ENCODE measurements at regions not wholly inside any gene's neighbourhood (a gene's known extent, or its start where the extent isn't known, plus 50 kb on each side); places are given as distances from the start of the nearest gene placed in this dataset.

- H3K4me3 ChIP-seq = no peak overlapping the region
- no peaks in the 10 kb centered on the region for H3K9me3 ChIP-seq
- DNase-seq = no peak
- peaks cover 4 to 31% (median 20%) of the 10 kb centered on the region in 4 donors for H3K4me1 ChIP-seq
- intact Hi-C loops (cut with DNase I; ENCODE audit: low total_unique reads) = no loop called here
- no peak for TF ChIP-seq POLR2AphosphoS5 (IDR thresholded peaks at IDR 0.05)
- H3K27me3 ChIP-seq = no peaks in the 10 kb centered on the region
- peak overlapping the region in 1 of 5 donors; percentile 54 for H3K27ac ChIP-seq
- peaks cover 0 to 18% (median 5%) of the 10 kb centered on the region in 4 donors for H3K36me3 ChIP-seq
These were observed 64.7 kb upstream of the ERCC6L2 start for GRCh38 chr9:95810814-95811213.

DNA sequence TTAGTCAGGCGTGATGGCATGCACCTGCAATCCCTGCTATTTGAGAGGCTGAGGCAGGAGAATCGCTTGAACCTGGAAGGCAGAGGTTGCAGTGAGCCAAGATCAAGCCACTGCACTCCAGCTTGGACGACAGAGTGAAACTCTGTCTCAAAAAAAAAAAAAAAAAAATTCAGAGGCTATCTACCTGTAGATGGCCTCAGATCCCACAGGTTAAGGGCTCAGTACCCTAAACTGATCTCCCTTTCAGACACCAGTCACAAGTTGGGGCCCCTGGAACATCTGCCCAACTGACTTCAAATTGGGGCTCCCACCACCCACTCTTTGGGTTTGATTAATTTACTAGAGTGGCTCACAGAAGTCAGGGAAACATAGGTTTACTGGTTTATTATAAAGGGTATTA is 65.4 kb upstream of the ERCC6L2 start:
- Histone ChIP-seq H3K4me3 (no peak overlapping the region), H3K27me3 (no peaks in the 10 kb centered on the region), H3K36me3 (peaks cover 0 to 18% (median 5%) of the 10 kb centered on the region in 4 donors), H3K9me3 (no peaks in the 10 kb centered on the region), H3K4me1 (peaks cover 4 to 31% (median 20%) of the 10 kb centered on the region in 4 donors), H3K27ac (peak overlapping the region in 1 of 5 donors; percentile 54)
- TF ChIP-seq POLR2A (IDR thresholded peaks at IDR 0.05) (no peak), EP300 (IDR thresholded peaks at IDR 0.05) (no peak), POLR2AphosphoS5 (IDR thresholded peaks at IDR 0.05) (no peak)
- TF ChIP-seq, protein P1, sequence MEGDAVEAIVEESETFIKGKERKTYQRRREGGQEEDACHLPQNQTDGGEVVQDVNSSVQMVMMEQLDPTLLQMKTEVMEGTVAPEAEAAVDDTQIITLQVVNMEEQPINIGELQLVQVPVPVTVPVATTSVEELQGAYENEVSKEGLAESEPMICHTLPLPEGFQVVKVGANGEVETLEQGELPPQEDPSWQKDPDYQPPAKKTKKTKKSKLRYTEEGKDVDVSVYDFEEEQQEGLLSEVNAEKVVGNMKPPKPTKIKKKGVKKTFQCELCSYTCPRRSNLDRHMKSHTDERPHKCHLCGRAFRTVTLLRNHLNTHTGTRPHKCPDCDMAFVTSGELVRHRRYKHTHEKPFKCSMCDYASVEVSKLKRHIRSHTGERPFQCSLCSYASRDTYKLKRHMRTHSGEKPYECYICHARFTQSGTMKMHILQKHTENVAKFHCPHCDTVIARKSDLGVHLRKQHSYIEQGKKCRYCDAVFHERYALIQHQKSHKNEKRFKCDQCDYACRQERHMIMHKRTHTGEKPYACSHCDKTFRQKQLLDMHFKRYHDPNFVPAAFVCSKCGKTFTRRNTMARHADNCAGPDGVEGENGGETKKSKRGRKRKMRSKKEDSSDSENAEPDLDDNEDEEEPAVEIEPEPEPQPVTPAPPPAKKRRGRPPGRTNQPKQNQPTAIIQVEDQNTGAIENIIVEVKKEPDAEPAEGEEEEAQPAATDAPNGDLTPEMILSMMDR (IDR thresholded peaks at IDR 0.05) = no peak
- intact Hi-C loops (cut with DNase I; ENCODE audit: low total_unique reads) = no loop called here
- no peak for DNase-seq
- 64 to 72% (median 71%) methylated on average over 3 of the region's 3 CpGs for WGBS, 5 donors

GRCh38 chr9:95809686-95810085 is 65.8 kb upstream of the ERCC6L2 start:
- no peak overlapping the region for H3K4me3 ChIP-seq
- H3K9me3 ChIP-seq = no peaks in the 10 kb centered on the region
- no peak for DNase-seq
- TF ChIP-seq, protein P1 (IDR thresholded peaks at IDR 0.05) = no peak
- TF ChIP-seq POLR2AphosphoS5 (IDR thresholded peaks at IDR 0.05) = no peak
- TF ChIP-seq EP300 (IDR thresholded peaks at IDR 0.05) = no peak
- TF ChIP-seq POLR2A (IDR thresholded peaks at IDR 0.05) = no peak
- WGBS, 5 donors = 78 to 96% (median 86%) methylated on average over 2 of the region's 2 CpGs
- peak overlapping the region in 1 of 5 donors; percentile 28 for H3K27ac ChIP-seq
- peaks cover 4 to 31% (median 20%) of the 10 kb centered on the region in 4 donors for H3K4me1 ChIP-seq
- H3K27me3 ChIP-seq = no peaks in the 10 kb centered on the region
- H3K36me3 ChIP-seq = peaks cover 0 to 18% (median 5%) of the 10 kb centered on the region in 4 donors
- intact Hi-C loops (cut with DNase I; ENCODE audit: low total_unique reads) = no loop called here

DNA sequence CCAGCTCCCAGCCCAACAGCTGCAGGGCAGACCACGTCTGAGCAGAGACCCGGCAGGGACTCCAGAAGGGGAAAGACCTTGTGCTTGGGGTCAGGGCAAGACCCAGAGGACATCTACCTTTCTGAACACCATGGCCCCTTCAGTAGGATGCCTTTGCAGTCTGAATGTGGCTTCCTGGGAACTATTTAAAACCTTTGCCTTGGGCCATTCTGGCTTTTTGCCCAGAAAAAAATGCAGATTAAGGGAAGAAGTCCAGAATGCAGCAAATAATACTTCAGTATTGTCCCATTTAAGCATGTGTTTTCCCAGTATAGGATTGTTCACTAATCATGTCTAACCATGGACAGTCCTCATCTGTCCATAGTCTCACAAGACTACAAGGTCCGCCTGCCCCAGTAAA is 67.5 kb upstream of the ERCC6L2 start:
- peak overlapping the region; percentile 20 to 76 (median 52) for H3K27ac ChIP-seq
- peaks cover 0 to 11% (median 2%) of the 10 kb centered on the region in 4 donors for H3K36me3 ChIP-seq
- TF ChIP-seq POLR2A (IDR thresholded peaks at IDR 0.05) = no peak
- TF ChIP-seq, protein P1 (IDR thresholded peaks at IDR 0.05) = no peak
- no peak for TF ChIP-seq POLR2AphosphoS5 (IDR thresholded peaks at IDR 0.05)
- no peak for TF ChIP-seq EP300 (IDR thresholded peaks at IDR 0.05)

DNA sequence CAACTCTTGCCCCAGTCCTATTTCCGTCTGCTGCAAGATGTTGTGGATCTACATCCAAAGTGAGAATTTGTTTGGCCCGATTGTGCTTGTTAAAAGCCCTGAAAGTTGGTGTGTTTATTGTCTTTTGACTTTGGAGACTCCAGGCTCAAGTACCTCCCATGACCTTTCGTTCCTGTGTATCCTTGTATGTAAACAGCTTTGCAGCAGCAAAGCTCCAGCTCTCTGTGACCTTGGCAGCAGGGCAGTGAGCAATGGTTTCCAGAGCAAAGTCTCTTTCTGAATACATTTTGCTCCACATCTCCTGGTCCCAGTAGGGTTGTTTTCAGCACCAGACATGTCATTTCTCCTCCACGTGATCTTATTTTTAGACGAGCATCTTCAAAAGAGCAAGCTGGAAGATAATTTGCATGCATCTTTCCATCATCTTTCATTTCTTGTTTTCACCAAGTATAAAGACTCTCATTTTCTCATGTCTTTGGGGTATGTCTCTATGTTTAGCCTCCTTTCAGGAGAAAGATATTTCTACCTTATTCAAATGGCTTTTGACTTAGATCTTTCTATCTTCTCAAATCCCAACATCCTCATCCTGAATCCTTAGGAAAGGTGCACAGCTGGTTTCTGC is 68.1 kb upstream of the ERCC6L2 start:
- H3K4me1 ChIP-seq = peaks cover 4 to 31% (median 20%) of the 10 kb centered on the region in 4 donors
- H3K36me3 ChIP-seq = peaks cover 0 to 6% (median 0%) of the 10 kb centered on the region in 4 donors
- WGBS, 5 donors = 44 to 55% (median 52%) methylated on average over 5 of the region's 5 CpGs
- peak; percentile 38 to 44 for DNase-seq
- no peaks in the 10 kb centered on the region for H3K27me3 ChIP-seq
- TF ChIP-seq, protein P1 (IDR thresholded peaks at IDR 0.05) = no peak
- TF ChIP-seq POLR2AphosphoS5 (IDR thresholded peaks at IDR 0.05) (peak; percentile 76 to 83 (median 78)), EP300 (IDR thresholded peaks at IDR 0.05) (peak; percentile 64)
- intact Hi-C loops (cut with DNase I; ENCODE audit: low total_unique reads) = no loop called here
- H3K9me3 ChIP-seq = no peaks in the 10 kb centered on the region
- peak overlapping the region in 4 of 5 donors; percentile 22 to 76 (median 64) for H3K27ac ChIP-seq
- H3K4me3 ChIP-seq = no peak overlapping the region

More for the DNA sequence above, 67.5 kb upstream of the ERCC6L2 start:
- intact Hi-C loops (cut with DNase I; ENCODE audit: low total_unique reads) = no loop called here
- peak in 1 of 2 donors; percentile 27 for DNase-seq
- H3K4me1 ChIP-seq = peaks cover 4 to 31% (median 20%) of the 10 kb centered on the region in 4 donors
- no peak overlapping the region for H3K4me3 ChIP-seq
- WGBS, 5 donors = 48 to 66% (median 53%) methylated on average over 3 of the region's 3 CpGs
- no peaks in the 10 kb centered on the region for H3K27me3 ChIP-seq
- no peaks in the 10 kb centered on the region for H3K9me3 ChIP-seq
